HG03558 (cell line): ENCODE measurements at regions not wholly inside any gene's neighbourhood (a gene's known extent, or its start where the extent isn't known, plus 50 kb on each side); places are given as distances from the start of the nearest gene placed in this dataset.

Source experiments
- ATAC-seq: cut with Tn5 transposase; IDR thresholded peaks from one replicate; pipeline ENCODE4 v1.9.1; 2021; ENCODE audit warnings: moderate number of reproducible peaks; ENCODE audit not compliant: unreplicated experiment; ENCODE audit errors: extremely low read depth

DNA sequence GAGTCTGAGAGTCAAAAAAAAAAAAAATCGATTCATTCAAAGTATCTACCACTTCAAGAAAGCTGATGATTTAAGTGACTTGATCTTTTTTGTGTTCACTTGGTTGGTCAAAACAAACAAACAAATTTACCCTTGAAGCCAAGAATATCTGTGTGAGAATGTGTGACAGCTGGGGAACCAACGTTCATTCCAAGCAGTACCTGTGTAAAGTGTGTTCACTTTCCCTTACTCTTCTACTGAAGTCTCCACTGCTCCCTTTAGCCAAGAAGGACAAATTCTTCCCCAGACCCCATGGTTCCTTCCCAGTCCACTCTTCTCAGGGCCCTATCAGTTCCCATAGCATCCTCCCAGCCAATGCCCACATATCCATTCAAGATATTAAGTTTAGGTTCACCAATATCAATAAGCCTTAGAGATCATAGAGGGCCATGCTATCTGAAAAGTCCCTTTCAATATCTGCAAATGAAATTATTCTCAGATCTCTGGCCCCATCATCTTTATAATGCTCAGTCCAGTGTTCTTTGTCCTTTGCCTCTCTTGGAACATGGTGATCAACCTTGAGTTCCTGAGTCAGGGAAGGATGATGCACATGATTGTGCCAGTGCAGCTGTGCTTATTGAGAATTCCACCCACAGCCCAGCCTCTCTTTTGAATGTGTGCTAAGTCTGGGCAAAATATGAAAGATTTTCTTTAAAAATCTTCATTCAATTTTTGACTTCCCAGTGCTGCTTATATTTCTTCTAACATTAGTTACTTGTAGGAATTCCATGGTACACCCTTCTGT, 82.8 kb upstream of the DTNA start:
- ATAC-seq, result no peak

DNA sequence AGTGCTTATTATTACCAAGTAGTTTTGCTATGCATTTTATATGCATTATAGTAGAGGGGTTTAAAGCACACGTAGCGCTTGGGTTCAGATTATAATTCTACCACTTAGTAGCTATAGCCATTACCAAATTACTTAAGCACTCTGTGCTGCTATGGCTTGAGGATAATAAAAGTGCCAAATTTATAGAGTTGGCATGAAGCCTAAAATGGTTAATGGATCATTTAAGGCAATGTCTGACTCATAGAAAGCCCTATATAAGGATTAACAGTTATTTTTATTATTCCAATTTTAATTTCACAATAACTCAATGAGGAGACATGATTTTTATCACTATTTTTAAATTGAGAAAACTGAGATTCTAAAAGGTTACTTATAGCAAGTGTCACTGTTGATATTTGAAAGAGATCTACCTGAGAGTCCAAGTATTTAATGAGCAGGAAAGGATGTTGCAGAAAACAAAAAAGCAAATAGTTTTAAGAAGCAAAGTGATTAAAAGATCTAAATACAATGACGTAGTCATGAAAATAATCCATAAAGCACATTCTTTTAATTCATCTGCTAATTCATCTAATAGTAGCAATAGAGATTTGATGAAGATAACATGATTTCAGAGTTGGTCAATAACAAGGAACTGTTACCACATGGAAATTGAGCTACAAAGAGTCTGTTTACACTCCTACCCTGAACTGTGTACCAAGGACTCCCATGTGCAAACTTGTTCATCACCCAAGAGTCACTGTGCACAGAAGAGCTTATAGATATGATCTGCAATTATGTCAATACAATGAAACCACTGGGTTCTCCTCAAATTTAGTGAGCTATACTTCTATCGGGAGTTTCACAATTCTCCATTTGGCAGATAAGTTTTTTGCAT, 78.8 kb upstream of the DTNA start:
- no peak for ATAC-seq

DNA sequence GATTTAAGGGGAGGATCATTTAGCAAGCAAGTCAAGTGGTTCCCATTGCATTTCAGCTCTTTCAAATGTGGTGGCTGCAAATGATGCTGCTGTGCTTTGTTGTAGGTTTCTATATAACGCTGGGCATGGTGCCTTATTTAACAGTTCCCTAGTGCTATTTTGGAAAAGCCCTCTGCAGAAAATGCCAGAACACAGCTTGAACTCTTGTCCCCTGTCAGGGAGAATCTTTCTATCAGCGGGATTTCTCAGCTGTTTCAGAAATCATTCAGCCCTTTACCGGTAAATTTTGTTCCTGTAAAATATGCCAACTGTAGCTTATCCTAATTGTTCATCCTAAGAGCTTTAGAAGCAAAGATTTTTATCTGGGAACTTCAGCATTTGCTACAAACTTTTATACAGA, 77.8 kb upstream of the DTNA start:
- no peak for ATAC-seq

DNA sequence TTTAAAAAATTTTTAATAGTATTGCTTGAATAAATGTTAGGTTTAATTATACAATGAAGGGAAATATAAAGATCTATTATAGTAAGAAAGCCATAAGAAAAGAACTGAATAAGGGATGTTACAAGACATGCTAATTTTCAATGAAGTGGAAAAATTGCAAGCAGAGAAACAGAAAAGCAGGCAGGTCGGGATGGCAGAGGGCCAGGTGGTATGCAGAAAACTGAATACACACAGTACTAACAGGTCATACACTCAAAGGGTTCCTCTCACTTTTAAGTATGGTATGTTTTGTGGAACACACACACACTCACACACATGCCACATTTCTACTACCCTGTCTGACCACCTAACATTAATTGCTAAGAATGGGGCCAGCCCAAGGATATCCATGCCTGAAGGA, 76.7 kb upstream of the DTNA start:
- no peak for ATAC-seq

DNA sequence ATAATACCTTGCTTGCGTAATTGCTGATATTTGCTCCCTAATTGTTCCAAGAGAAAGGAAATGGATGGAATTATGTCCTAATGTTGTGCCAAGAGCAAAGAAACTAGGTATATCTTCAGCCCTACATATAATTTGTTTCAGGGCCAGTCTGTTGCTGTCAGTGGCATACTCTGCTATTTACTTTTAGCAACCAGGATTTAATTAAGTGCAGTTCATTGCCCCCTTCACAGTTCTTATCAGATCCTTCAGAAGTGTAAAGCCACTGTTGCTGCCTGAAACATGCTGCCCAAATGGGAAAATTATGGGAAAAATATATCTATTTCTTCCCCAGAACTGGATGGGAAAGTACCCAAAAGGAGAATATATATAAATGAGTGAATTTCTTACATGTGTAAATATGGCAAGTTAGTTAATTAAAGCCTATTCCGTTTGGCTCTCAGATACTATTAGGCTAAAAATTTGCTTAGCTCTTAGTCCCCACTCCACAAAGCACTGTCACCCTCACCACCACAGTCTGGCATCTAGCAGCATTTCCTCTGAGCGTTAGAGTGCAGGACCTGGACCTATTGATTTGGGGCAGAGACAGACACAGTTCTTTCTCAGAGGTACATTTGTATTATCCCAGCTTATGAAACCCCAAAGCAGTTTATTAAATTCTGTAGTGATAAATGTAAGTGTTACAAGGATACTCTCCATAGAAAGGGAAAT, 72.8 kb upstream of the DTNA start:
- no peak for ATAC-seq

DNA sequence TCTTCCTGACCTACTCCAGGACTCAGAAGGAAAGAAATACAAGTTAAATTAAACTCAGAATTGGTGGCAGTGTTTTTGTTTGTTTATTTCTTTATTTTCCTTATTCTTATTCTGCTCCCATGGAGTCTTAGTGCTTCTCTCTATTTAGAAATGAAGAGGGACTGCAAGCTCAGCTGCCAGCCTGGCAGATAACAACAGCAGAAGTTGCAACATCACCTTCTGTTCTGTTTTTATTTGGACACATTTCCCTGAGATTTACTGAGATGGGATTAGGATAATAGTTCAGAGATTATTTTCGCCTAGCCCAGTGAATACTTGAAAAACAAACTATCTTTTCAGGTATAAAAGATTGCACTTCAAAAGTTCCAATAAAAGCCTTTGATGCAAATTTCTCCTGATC, 70.4 kb upstream of the DTNA start:
- no peak for ATAC-seq

DNA sequence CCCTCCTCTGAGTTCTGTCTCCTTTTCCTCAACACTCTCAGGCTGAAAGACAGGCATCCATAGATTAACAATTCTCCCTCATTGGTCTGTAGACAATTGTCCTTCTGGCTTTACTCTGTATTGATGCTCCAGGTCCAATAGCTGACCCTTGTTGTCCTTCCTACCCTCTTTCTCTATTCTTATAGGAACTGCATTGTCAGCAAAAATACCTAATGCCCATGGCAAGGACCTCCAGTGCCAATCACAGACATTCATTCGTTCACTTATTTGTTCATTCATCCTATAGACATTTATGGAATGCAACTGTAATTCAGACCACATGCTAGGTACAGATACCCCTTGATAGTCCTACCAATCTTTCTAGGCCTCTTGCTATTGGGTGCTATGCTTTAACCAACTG, 69.8 kb upstream of the DTNA start:
- ATAC-seq, result no peak

DNA sequence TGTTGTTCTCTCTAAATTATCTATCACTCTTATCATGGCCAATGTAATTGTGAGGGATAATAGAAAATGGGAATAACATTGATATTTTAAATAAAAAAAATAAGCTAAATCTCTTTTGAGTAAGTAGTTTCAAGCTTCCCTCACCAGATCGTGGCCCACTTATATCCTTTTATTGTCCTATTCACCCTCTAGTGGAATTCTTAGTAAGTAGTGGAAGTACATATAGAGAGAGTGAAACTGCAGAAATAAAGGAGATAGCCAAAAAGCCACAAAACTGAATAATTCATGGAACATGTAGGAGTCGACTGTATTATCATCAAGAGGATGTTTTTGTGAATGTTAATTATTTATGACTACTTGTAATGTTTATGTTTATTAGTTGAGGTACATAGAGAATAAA, 66.1 kb upstream of the DTNA start:
- ATAC-seq, result no peak

DNA sequence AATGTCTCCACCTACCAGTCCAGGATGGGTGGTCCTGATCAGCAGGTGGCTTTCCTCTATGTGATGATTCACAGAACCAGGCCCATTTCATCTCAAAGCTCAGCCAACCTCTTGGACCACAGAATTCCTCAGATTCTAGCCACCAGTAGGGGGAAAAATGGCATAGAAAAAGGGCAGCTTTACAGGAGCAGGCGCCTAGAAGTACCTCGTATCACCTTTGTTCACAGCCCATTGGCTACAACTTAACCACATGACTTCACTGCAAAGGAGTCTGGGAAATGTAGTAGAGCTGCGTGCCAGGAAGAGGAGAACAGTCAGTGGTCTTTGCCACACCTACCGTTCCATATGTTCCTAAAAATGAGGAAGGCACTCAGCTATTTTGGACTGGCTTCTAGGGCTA, 62.8 kb upstream of the DTNA start:
- no peak for ATAC-seq

DNA sequence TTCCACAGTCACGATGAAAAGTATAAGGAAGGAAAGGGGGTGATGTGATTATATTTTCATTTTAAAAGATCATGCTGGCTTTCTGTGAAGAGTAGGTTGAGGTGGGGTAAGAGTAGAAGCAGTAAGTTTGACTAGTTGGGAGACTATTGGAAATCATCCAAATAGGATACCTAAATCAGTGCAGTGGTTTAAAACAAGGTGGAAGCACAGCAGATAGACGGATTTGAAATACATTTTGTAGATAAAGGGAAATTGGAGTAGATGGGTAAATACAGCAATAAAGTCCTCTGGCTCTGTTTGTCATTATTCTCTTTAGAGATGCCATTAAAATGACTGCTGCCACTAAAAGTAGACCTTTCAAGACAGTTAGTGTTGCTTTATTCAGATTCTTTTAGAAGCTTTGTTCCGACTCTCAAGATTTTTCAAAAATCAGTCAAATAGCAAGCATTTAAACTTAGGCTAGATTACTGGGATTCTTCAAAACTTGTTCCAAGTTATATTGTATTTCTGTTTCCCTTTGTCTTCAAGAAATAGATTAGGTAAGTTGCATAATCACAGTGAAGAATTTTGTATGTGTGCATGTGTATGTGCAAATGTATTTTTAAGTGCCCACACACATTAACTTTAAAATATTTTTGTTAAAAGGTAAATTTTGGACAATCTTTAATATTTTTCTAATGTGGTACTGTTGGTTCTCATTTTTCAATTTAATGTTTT, 61.7 kb upstream of the DTNA start:
- ATAC-seq, result no peak

DNA sequence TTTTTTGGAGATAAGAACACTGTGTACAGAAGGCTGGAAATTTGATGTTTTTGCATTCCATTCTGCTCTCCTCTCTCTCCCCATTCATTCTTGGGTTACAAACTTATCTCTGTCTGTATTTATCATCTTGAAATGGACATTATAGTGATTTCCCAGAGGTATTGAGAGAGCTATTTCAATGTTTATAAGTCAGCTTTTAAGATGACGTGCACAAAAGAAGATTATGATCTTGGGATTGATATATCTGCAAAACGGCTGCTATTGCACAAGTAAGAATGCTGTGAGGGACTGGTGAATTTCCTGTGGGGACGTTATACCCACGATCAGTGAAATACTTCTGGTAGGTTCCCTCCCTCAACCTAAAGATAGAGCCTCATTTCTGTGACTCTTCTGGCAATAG, 61.0 kb upstream of the DTNA start:
- no peak for ATAC-seq

DNA sequence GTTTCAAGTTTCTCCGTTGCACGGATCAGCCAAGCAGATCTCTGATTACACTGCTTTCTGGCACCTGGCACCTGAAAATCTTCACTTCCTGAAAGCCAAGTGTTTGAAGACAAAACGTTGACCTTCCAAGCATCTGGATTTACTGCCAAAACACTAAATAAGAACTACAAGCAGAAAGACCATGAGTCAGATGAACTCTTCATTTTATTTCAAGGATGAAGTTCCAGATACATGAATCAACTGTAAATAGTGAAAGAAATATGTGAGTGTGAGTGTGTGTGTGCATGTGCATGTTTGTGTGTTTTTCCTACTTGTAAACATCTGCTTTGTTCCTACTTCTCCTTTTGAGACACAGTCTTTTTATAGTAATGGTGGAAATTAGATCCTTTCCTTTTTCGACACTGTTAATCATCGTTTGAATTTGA, 60.0 kb upstream of the DTNA start:
- no peak for ATAC-seq

DNA sequence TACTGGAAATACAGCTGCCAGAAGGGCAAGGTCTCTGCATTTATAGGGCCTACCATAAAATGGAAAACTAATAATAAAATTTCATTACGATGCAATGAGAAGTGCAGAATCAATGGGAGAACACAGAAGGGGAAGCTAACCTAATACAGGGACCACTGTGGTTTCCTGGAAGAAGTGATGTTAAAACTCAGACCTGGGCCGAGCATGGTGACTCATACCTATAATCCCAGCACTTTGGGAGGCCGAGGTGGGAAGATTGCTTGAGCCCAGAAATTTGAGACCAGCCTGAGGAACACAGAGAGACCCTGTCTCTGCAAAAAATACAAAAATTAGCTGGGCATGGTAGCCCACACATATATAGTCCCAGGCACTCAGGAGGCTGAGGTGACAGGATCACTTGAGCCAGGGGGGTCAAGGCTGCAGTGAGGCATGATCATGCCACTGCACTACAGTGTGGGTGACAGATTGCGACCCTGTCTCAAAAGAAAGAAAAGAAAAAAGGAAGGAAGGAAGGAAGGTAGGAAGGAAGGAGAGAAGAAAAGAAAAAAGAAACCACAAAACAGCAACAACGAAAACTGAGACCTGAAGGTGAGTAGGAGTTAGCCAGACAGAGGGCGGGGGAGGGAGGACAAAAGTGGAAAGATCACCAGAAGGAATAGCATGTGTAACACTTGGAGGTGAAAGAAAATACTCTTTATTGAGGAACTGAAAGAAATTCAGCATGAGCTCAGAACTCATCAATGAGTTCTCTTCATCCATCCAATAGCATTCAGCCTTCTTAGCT, 58.3 kb upstream of the DTNA start:
- no peak for ATAC-seq

DNA sequence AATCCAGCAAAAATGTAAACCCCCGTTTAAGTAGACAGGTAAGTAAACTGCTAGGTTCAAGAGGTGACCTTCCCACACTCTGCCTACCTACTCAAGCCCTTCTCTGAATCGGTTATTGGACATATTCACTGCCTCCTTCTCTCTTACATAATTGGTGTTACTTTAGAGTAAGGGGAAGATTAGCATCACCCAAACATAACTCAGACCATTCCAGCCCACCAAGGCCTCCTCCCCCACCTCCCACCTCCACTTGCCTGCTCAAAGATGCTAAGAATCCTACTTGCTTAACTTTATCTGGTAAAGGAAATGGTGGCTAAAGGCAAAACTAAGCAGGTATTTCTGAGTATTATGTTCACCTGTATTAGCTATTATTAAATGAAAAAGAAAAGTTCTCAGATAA, 55.0 kb upstream of the DTNA start:
- ATAC-seq, result no peak

DNA sequence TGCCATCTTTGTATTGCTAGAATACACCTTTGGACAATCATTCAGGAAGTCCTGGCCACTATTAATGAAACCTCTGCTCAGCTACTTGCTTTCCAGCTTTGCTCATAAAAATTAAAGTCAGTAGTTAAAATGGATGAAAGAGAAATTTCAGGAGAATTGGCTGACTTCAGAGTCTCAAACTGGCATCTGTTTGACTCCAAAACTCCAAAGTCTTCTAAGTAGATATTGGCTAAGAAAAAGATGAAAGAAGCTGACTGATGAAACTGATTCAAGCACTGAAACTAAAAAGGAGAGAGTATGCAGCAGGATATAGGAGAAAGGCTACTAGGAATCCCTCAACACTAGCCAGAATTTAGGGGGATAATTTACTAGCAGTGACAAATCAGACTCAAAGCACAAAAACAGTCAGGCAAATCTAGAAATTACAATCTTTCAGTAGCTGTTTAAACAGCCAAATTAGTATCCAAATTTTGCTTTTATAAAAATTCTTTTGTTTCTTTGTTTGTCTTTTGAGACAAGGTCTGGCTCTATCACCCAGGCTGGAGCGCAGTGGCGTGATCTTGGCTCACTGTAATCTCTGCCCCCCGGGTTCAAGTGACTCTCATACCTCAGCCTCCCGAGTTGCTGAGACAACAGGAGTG, 52.1 kb upstream of the DTNA start:
- ATAC-seq, result no peak

DNA sequence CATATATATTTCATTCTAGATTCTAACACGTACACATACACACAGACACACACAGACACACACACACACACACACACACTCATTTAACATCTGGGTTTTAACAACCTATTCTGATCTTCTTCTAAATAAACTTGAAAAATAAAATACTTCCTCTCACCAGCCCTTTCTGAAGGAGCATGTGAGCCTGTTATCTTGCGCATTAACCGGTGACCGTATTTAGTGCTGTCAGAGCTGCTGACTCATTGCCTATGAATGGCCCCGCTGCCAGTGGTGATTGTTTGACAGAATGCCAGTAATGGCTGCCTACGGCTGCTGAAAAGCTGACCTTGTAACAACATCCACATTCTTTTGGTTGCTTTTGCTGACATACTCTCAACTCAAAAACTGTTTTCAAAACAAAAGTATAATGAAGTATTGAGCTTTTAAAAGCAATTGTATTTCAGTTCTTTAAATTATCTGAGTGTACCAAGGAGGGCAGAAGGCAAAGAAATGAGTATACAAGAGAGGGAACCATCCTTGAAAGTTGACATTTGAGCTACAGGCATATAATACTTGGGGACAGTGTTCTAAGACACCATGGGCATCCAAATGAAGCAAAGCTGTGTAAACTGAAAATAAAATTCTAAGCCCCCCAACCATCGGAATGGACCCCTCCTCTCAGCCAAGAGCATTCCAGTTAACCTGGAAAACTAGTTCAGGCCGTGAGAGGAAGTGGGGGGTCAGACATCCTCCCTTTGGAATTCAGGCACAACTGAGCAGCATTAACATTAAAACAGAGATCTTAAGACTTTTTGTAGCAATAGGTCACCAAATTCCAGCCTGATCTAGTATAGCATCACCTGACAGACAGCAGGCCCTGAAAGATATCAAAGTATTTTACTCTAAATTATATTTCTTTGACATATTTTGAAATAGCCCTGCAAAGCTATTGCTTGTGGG, 50.2 kb upstream of the DTNA start:
- ATAC-seq, result no peak
